ENCODE measurements at regions not wholly inside any gene's neighbourhood (a gene's known extent, or its start where the extent isn't known, plus 50 kb on each side); places are given as distances from the start of the nearest gene placed in this dataset.

DNA sequence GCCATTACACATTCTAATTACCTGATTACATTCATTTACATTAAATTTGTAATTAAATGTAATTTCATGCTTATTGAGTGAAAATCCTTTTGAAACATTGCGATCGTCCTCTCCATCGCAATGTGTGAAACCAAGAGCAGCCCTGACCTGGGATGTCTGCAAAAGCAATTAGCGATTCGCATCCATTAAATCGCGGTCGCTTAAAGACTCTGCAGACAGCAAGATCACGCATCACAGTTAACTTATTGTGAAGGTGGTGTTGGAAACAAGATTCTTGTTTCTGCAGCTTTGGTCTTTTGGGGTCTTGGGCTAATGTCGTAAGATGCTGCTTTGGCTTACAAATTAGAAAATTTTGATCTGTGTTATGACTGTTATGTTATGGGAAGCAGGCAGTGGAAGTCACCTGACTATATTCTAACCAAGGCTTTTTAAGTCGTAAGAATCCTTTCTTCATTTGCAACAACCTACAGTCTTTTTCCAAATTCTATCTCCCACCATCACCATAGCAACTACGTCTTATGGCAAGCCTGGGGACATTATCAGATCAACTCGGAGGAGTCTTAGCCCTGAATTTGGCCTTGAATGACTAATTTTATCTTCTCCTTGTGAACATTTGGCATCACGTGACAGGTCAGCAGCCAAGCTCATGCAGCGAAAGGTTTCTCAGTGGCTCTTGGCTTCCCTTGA is 142.8 kb upstream of the SOX1 start:
- Histone ChIP-seq H3K36me3 (ENCODE audit: insufficient read depth, low read length, poor library complexity, severe bottlenecking) (no peaks in the 10 kb centered on the region), H3K27ac (ENCODE audit: low read depth, low read length, poor library complexity, severe bottlenecking) (no peak overlapping the region), H3K4me3 (ENCODE audit: low read depth, low read length, poor library complexity, severe bottlenecking) (no peak overlapping the region), H3K4me1 (ENCODE audit: insufficient read depth, low read length, poor library complexity, severe bottlenecking) (no peaks in the 10 kb centered on the region), H3K9me3 (ENCODE audit: low read depth, low read length, poor library complexity, severe bottlenecking) (no peaks in the 10 kb centered on the region), H3K27me3 (replicated peaks; ENCODE audit: insufficient read depth, low read depth, low read length, poor library complexity) (peaks cover 91% of the 10 kb centered on the region)
- CTCF ChIA-PET = no interaction called here
- no TSS peak for BruUV-seq (replicated peaks)
- intact Hi-C loops (cut with micrococcal nuclease; ENCODE audit: unreplicated experiment) = no loop called here
- DNase-seq (ENCODE audit: low spot score) = no peak
- TF ChIP-seq, protein P1, sequence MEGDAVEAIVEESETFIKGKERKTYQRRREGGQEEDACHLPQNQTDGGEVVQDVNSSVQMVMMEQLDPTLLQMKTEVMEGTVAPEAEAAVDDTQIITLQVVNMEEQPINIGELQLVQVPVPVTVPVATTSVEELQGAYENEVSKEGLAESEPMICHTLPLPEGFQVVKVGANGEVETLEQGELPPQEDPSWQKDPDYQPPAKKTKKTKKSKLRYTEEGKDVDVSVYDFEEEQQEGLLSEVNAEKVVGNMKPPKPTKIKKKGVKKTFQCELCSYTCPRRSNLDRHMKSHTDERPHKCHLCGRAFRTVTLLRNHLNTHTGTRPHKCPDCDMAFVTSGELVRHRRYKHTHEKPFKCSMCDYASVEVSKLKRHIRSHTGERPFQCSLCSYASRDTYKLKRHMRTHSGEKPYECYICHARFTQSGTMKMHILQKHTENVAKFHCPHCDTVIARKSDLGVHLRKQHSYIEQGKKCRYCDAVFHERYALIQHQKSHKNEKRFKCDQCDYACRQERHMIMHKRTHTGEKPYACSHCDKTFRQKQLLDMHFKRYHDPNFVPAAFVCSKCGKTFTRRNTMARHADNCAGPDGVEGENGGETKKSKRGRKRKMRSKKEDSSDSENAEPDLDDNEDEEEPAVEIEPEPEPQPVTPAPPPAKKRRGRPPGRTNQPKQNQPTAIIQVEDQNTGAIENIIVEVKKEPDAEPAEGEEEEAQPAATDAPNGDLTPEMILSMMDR (conservative IDR thresholded peaks at IDR 0.05; ENCODE audit: low read depth, low read length) = no peak
- no peak for TF ChIP-seq EZH2 (IDR thresholded peaks at IDR 0.05; ENCODE audit: borderline replicate concordance, low read depth, low read length, poor library complexity, severe bottlenecking)
- POLR2A ChIA-PET (ENCODE audit: low non-redundant PET) = no interaction called here

- Histone ChIP-seq H3K4me3 (ENCODE audit: low read depth, low read length, poor library complexity, severe bottlenecking) (no peak overlapping the region), H3K9me3 (ENCODE audit: low read depth, low read length, poor library complexity, severe bottlenecking) (no peaks in the 10 kb centered on the region), H3K27ac (ENCODE audit: low read depth, low read length, poor library complexity, severe bottlenecking) (no peak overlapping the region), H3K4me1 (ENCODE audit: insufficient read depth, low read length, poor library complexity, severe bottlenecking) (no peaks in the 10 kb centered on the region), H3K36me3 (ENCODE audit: insufficient read depth, low read length, poor library complexity, severe bottlenecking) (no peaks in the 10 kb centered on the region), H3K27me3 (replicated peaks; ENCODE audit: insufficient read depth, low read depth, low read length, poor library complexity) (peaks cover 96% of the 10 kb centered on the region)
- no TSS peak for BruUV-seq (replicated peaks)
- ChIA-PET POLR2A (ENCODE audit: low non-redundant PET) (no interaction called here), CTCF (no interaction called here)
- no peak for DNase-seq (ENCODE audit: low spot score)
- TF ChIP-seq, protein P1 (conservative IDR thresholded peaks at IDR 0.05; ENCODE audit: low read depth, low read length) = no peak
- no peak for TF ChIP-seq EZH2 (IDR thresholded peaks at IDR 0.05; ENCODE audit: borderline replicate concordance, low read depth, low read length, poor library complexity, severe bottlenecking)
- intact Hi-C loops (cut with micrococcal nuclease; ENCODE audit: unreplicated experiment) = no loop called here
Measured at GRCh38 chr13:111924678-111925075, 142.3 kb upstream of the SOX1 start.

DNA sequence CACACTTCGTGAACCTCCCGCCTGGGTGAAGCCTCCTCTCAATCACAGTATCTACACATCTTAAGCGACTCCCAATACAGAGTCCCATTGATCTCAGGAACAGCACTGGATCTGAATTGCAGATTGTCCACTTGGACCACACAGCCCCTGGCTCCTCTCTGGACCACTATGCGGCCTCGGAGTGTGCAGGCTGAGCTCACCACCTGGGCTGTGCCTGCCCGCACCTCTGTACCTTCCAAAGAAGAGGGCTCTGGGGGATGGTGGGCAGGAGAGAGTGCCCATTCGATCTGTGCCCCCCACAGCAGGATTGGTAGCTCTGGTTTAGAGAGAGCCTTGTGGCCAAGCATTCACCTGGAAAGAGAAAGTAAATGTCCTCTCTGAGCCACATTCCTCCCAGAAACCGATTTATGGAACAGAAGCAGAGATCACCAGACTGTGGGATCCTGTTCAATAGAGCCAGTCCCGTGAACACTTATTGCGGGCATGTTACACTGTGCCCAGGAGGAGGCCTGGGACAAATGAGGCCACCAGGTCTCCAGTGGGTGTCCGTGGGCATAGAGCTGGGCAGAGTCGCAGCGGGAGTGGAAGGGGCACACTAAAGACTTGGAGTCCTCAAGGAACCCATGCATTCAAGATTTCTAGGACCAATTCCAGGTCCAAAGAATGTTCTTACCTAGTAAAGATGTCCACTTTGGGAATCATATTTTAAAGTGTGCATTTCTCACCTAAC is 141.6 kb upstream of the SOX1 start:
- Histone ChIP-seq H3K4me1 (ENCODE audit: insufficient read depth, low read length, poor library complexity, severe bottlenecking) (no peaks in the 10 kb centered on the region), H3K9me3 (ENCODE audit: low read depth, low read length, poor library complexity, severe bottlenecking) (no peaks in the 10 kb centered on the region), H3K27me3 (replicated peaks; ENCODE audit: insufficient read depth, low read depth, low read length, poor library complexity) (peaks cover 97% of the 10 kb centered on the region), H3K36me3 (ENCODE audit: insufficient read depth, low read length, poor library complexity, severe bottlenecking) (no peaks in the 10 kb centered on the region), H3K4me3 (ENCODE audit: low read depth, low read length, poor library complexity, severe bottlenecking) (no peak overlapping the region), H3K27ac (ENCODE audit: low read depth, low read length, poor library complexity, severe bottlenecking) (no peak overlapping the region)
- no TSS peak for BruUV-seq (replicated peaks)
- TF ChIP-seq, protein P1 (conservative IDR thresholded peaks at IDR 0.05; ENCODE audit: low read depth, low read length) = no peak
- TF ChIP-seq EZH2 (IDR thresholded peaks at IDR 0.05; ENCODE audit: borderline replicate concordance, low read depth, low read length, poor library complexity, severe bottlenecking) = no peak
- ChIA-PET CTCF (no interaction called here), POLR2A (ENCODE audit: low non-redundant PET) (no interaction called here)
- intact Hi-C loops (cut with micrococcal nuclease; ENCODE audit: unreplicated experiment) = no loop called here
- DNase-seq (ENCODE audit: low spot score) = no peak

Measured in A673 (cell line).